ENCODE measurements at regions not wholly inside any gene's neighbourhood (a gene's known extent, or its start where the extent isn't known, plus 50 kb on each side); places are given as distances from the start of the nearest gene placed in this dataset.

DNA sequence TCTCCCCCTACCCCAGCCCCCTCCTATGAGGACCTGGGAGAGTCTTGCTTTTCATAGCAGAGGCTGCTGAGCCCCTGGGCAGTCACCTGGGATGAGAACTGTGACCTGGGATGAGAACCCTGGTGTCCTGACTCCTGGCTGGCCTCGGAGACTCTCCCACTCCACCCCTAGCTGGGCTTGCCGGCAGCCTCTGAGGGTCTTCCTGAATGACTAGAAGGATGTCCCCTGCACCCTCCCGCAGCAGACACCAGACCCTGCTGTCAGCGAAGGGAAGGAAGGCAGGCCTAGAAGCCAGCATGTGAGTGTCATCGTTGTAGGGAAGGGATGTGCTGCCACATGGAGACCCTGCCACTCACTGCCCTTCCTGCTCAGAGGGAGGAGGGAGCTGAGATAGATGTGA is 203.4 kb upstream of the ZNF536 start:
- no peak for DNase-seq
- Histone ChIP-seq H3K27me3 (no peaks in the 10 kb centered on the region), H3K36me3 (replicated peaks in 1 of 2; ENCODE audit: insufficient read depth in 1 of 2, low read depth in 2 of 2) (no peaks in the 10 kb centered on the region), H3K4me3 (no peak overlapping the region), H3K27ac (no peak overlapping the region), H3K4me1 (peaks cover 18% of the 10 kb centered on the region), H3K9me3 (no peaks in the 10 kb centered on the region)
- TF ChIP-seq, protein P1, sequence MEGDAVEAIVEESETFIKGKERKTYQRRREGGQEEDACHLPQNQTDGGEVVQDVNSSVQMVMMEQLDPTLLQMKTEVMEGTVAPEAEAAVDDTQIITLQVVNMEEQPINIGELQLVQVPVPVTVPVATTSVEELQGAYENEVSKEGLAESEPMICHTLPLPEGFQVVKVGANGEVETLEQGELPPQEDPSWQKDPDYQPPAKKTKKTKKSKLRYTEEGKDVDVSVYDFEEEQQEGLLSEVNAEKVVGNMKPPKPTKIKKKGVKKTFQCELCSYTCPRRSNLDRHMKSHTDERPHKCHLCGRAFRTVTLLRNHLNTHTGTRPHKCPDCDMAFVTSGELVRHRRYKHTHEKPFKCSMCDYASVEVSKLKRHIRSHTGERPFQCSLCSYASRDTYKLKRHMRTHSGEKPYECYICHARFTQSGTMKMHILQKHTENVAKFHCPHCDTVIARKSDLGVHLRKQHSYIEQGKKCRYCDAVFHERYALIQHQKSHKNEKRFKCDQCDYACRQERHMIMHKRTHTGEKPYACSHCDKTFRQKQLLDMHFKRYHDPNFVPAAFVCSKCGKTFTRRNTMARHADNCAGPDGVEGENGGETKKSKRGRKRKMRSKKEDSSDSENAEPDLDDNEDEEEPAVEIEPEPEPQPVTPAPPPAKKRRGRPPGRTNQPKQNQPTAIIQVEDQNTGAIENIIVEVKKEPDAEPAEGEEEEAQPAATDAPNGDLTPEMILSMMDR (IDR thresholded peaks at IDR 0.05): no peak
- no peak for TF ChIP-seq POLR2A (IDR thresholded peaks at IDR 0.05)
- intact Hi-C loops (cut with DNase I): no loop called here
- 73 to 83% methylated on average over 4 of the region's 5 CpGs for WGBS, 2 donors
- ATAC-seq: no peak

DNA sequence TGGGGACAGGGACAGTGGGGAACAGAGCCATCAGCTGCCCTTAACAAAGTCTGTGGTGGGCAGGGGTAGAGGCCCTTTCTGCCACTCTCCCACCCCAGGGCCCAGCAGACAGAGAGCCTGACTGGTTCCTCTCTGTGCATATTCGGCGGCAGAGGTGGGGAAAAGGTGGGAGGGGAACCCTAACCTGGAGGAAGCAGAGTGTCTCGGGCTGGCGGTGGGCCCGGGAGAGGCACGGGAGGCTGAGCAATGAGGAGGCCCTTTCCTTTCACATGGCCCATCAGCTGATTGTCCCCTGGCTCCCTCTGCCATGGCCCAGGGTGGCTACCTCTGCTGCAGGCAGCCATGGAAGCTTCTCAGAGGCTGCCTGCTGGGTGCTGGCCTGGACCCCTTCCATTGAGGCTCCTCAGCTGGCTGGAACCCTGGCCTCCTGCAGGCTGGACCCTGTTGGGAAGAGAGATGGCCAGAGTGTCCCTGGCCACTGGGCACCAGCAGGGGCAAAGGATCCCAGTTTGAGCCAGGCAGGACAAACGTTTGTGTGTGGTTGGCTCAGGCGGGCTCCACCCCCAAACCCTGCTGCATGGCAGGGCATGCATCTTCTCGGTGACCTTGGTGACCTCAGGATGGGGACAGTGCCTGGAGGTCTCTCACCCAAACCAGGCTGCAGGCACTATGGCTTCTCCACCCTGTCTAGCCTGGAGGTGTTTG is 202.8 kb upstream of the ZNF536 start:
- TF ChIP-seq, protein P1 (IDR thresholded peaks at IDR 0.05): no peak
- no peak for TF ChIP-seq POLR2A (IDR thresholded peaks at IDR 0.05)
- Histone ChIP-seq H3K9me3 (no peaks in the 10 kb centered on the region), H3K27me3 (no peaks in the 10 kb centered on the region), H3K4me3 (no peak overlapping the region), H3K4me1 (peaks cover 24% of the 10 kb centered on the region), H3K27ac (no peak overlapping the region), H3K36me3 (replicated peaks in 1 of 2; ENCODE audit: insufficient read depth in 1 of 2, low read depth in 2 of 2) (no peaks in the 10 kb centered on the region)
- DNase-seq: no peak
- intact Hi-C loops (cut with DNase I): no loop called here
- 80 to 88% methylated on average over 6 to 9 of the region's 9 CpGs for WGBS, 2 donors
- ATAC-seq: no peak

- intact Hi-C loops (cut with DNase I): no loop called here
- 84 to 88% methylated on average over 7 of the region's 7 CpGs for WGBS, 2 donors
- no peak overlapping the region for H3K27ac ChIP-seq
These were observed 202.1 kb upstream of the ZNF536 start for GRCh38 chr19:30170081-30170480.

GRCh38 chr19:30170495-30171137 is 201.6 kb upstream of the ZNF536 start:
- TF ChIP-seq, protein P1 (IDR thresholded peaks at IDR 0.05): no peak
- intact Hi-C loops (cut with DNase I): no loop called here
- H3K36me3 ChIP-seq (replicated peaks in 1 of 2; ENCODE audit: insufficient read depth in 1 of 2, low read depth in 2 of 2): no peaks in the 10 kb centered on the region
- 86 to 91% methylated on average over 8 of the region's 8 CpGs for WGBS, 2 donors
- no peaks in the 10 kb centered on the region for H3K9me3 ChIP-seq
- peaks cover 29% of the 10 kb centered on the region for H3K4me1 ChIP-seq
- no peaks in the 10 kb centered on the region for H3K27me3 ChIP-seq
- DNase-seq (no peak), ATAC-seq (no peak)
- H3K27ac ChIP-seq: no peak overlapping the region
- H3K4me3 ChIP-seq: no peak overlapping the region

More at GRCh38 chr19:30170081-30170480, 202.1 kb upstream of the ZNF536 start:
- no peaks in the 10 kb centered on the region for H3K36me3 ChIP-seq (replicated peaks in 1 of 2; ENCODE audit: insufficient read depth in 1 of 2, low read depth in 2 of 2)
- no peaks in the 10 kb centered on the region for H3K27me3 ChIP-seq
- TF ChIP-seq, protein P1 (IDR thresholded peaks at IDR 0.05): no peak
- TF ChIP-seq POLR2A (IDR thresholded peaks at IDR 0.05): no peak
- no peaks in the 10 kb centered on the region for H3K9me3 ChIP-seq
- H3K4me1 ChIP-seq: peaks cover 29% of the 10 kb centered on the region
- no peak for ATAC-seq
- no peak for DNase-seq
- no peak overlapping the region for H3K4me3 ChIP-seq

All from body of pancreas (tissue), 4 donors.